ENCODE measurements at regions not wholly inside any gene's neighbourhood (a gene's known extent, or its start where the extent isn't known, plus 50 kb on each side); places are given as distances from the start of the nearest gene placed in this dataset.
"Not testable (repeated sequence)": the region's sequence is repeated elsewhere in the genome, so short reads cannot be mapped to it uniquely, and the experiment has no call there.

- DNase-seq (ENCODE audit: low read depth in 2 of 2), result peak; percentile 20 to 45
These were observed 235.9 kb upstream of the DDI1 start for GRCh38 chr11:103800406-103801114.

GRCh38 chr11:103803062-103803461 lies 233.4 kb upstream of the DDI1 start:
- DNase-seq (ENCODE audit: low read depth in 2 of 2), result peak in 1 of 2 donors; percentile 49

- no peak for DNase-seq (ENCODE audit: low read depth in 2 of 2)
These were observed 230.8 kb upstream of the DDI1 start for GRCh38 chr11:103805688-103806009.

- DNase-seq (ENCODE audit: low read depth in 2 of 2), result peak; percentile 26 to 82
These were observed 230.1 kb upstream of the DDI1 start for GRCh38 chr11:103806130-103806895.

- no peak for DNase-seq (ENCODE audit: low read depth in 2 of 2)
These were observed 228.6 kb upstream of the DDI1 start for GRCh38 chr11:103807806-103808205.

GRCh38 chr11:103808252-103808651 lies 228.2 kb upstream of the DDI1 start:
- no peak for DNase-seq (ENCODE audit: low read depth in 2 of 2)

- DNase-seq (ENCODE audit: low read depth in 2 of 2), result no peak
These were observed 224.5 kb upstream of the DDI1 start for GRCh38 chr11:103811870-103812455.

- DNase-seq (ENCODE audit: low read depth in 2 of 2), result no peak
These were observed 223.8 kb upstream of the DDI1 start for GRCh38 chr11:103812680-103813079.

- not testable (repeated sequence) for DNase-seq (ENCODE audit: low read depth in 2 of 2)
These were observed 216.1 kb upstream of the DDI1 start for GRCh38 chr11:103820345-103820744.

GRCh38 chr11:103824116-103824515 lies 212.3 kb upstream of the DDI1 start:
- peak in 1 of 2 donors; percentile 15 for DNase-seq (ENCODE audit: low read depth in 2 of 2)

GRCh38 chr11:103825469-103825868 lies 211.0 kb upstream of the DDI1 start:
- no peak for DNase-seq (ENCODE audit: low read depth in 2 of 2)

GRCh38 chr11:103826856-103827255 lies 209.6 kb upstream of the DDI1 start:
- no peak for DNase-seq (ENCODE audit: low read depth in 2 of 2)

GRCh38 chr11:103829596-103829995 lies 206.8 kb upstream of the DDI1 start:
- no peak for DNase-seq (ENCODE audit: low read depth in 2 of 2)

GRCh38 chr11:103830205-103830604 lies 206.2 kb upstream of the DDI1 start:
- DNase-seq (ENCODE audit: low read depth in 2 of 2), result no peak

- DNase-seq (ENCODE audit: low read depth in 2 of 2), result no peak
These were observed 203.7 kb upstream of the DDI1 start for GRCh38 chr11:103832762-103833161.

GRCh38 chr11:103842191-103842590 lies 194.2 kb upstream of the DDI1 start:
- DNase-seq (ENCODE audit: low read depth in 2 of 2), result no peak

- DNase-seq (ENCODE audit: low read depth in 2 of 2), result no peak
These were observed 193.6 kb upstream of the DDI1 start for GRCh38 chr11:103842795-103843194.

- no peak for DNase-seq (ENCODE audit: low read depth in 2 of 2)
These were observed 191.9 kb upstream of the DDI1 start for GRCh38 chr11:103844327-103845215.

GRCh38 chr11:103845331-103845730 lies 191.1 kb upstream of the DDI1 start:
- DNase-seq (ENCODE audit: low read depth in 2 of 2), result no peak

GRCh38 chr11:103848686-103849085 lies 187.8 kb upstream of the DDI1 start:
- no peak for DNase-seq (ENCODE audit: low read depth in 2 of 2)

- no peak for DNase-seq (ENCODE audit: low read depth in 2 of 2)
These were observed 187.1 kb upstream of the DDI1 start for GRCh38 chr11:103849366-103849765.
